ENCODE measurements at regions not wholly inside any gene's neighbourhood (a gene's known extent, or its start where the extent isn't known, plus 50 kb on each side); places are given as distances from the start of the nearest gene placed in this dataset.
"Not testable (repeated sequence)": the region's sequence is repeated elsewhere in the genome, so short reads cannot be mapped to it uniquely, and the experiment has no call there.

- not testable (repeated sequence) for TF ChIP-seq PHF8 (IDR thresholded peaks at IDR 0.05; ENCODE audit: borderline replicate concordance, low read depth); CHD2 (IDR thresholded peaks at IDR 0.05; ENCODE audit: low read length, partially characterized antibody); MAZ (IDR thresholded peaks at IDR 0.05; ENCODE audit: borderline replicate concordance, low read depth, low read length); CBX2 (IDR thresholded peaks at IDR 0.05; ENCODE audit: borderline replicate concordance, low read depth); POLR2A (IDR thresholded peaks at IDR 0.05; ENCODE audit: low read length); CEBPB (IDR thresholded peaks at IDR 0.05); RFX5 (IDR thresholded peaks at IDR 0.05); HOXB5 (CRISPR knock-in tag; IDR thresholded peaks at IDR 0.05)
- TF ChIP-seq, protein P1, sequence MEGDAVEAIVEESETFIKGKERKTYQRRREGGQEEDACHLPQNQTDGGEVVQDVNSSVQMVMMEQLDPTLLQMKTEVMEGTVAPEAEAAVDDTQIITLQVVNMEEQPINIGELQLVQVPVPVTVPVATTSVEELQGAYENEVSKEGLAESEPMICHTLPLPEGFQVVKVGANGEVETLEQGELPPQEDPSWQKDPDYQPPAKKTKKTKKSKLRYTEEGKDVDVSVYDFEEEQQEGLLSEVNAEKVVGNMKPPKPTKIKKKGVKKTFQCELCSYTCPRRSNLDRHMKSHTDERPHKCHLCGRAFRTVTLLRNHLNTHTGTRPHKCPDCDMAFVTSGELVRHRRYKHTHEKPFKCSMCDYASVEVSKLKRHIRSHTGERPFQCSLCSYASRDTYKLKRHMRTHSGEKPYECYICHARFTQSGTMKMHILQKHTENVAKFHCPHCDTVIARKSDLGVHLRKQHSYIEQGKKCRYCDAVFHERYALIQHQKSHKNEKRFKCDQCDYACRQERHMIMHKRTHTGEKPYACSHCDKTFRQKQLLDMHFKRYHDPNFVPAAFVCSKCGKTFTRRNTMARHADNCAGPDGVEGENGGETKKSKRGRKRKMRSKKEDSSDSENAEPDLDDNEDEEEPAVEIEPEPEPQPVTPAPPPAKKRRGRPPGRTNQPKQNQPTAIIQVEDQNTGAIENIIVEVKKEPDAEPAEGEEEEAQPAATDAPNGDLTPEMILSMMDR (IDR thresholded peaks at IDR 0.05), result not testable (repeated sequence)
- TF ChIP-seq, protein P2, sequence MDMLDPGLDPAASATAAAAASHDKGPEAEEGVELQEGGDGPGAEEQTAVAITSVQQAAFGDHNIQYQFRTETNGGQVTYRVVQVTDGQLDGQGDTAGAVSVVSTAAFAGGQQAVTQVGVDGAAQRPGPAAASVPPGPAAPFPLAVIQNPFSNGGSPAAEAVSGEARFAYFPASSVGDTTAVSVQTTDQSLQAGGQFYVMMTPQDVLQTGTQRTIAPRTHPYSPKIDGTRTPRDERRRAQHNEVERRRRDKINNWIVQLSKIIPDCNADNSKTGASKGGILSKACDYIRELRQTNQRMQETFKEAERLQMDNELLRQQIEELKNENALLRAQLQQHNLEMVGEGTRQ (IDR thresholded peaks at IDR 0.05), result not testable (repeated sequence)
Measured at GRCh38 chr19:27707026-27707425, 1505.9 kb downstream of the UQCRFS1 start.

All from A549 (cell line).